HEK293 (cell line): ENCODE measurements at regions not wholly inside any gene's neighbourhood (a gene's known extent, or its start where the extent isn't known, plus 50 kb on each side); places are given as distances from the start of the nearest gene placed in this dataset.

Source experiments
- CTCF ChIA-PET: fragments of 350-600 bp; formaldehyde crosslinking; extraction: SDS; loops from one replicate; lab custom pipeline; 2021; ENCODE audit warnings: antibody characterized with exemption; lab: Yijun Ruan, JAX
- POLR2A ChIA-PET: fragments of 300-600 bp; formaldehyde crosslinking; extraction: SDS; loops from one replicate; lab custom pipeline; 2020; ENCODE audit warnings: antibody characterized with exemption, inconsistent platforms; lab: Yijun Ruan, JAX
- H3K27ac ChIP-seq: fragments of 200-500 bp; sonication (Bioruptor generic); 2 replicates; pipeline ENCODE4 v1.5.1; 2014; ENCODE audit warnings: low read depth, low read length, control low read depth, inconsistent platforms; ENCODE audit errors: extremely low read depth
- H3K36me3 ChIP-seq, 2 experiments: fragments of 200-500 bp in 1 of 2; sonication (Bioruptor generic) in 1 of 2; 1 replicate in 1 of 2; 2 replicates in 1 of 2; pipeline ENCODE4 v1.5.1; 2014 to 2017; ENCODE audit warnings: inconsistent platforms in 2 of 2, low read length in 2 of 2; ENCODE audit not compliant: control insufficient read depth in 2 of 2, insufficient read depth in 1 of 2
- H3K4me1 ChIP-seq: fragments of 200-500 bp; sonication (Bioruptor generic); 2 replicates; pipeline ENCODE4 v1.5.1; 2014; ENCODE audit warnings: mild to moderate bottlenecking, low read length, inconsistent platforms; ENCODE audit not compliant: control insufficient read depth, insufficient read depth
- H3K4me3 ChIP-seq: 2 replicates; pipeline ENCODE4 v1.5.1; 2011; ENCODE audit warnings: low read depth, mild to moderate bottlenecking, control low read depth, low read length, moderate library complexity
- H3K9me3 ChIP-seq: fragments of 200-500 bp; sonication (Bioruptor generic); 2 replicates; pipeline ENCODE4 v1.5.1; 2014; ENCODE audit warnings: low read depth, low read length, inconsistent platforms; ENCODE audit not compliant: control insufficient read depth, insufficient read depth
- KLF10 ChIP-seq: fragments of 450-650 bp; IDR thresholded peaks from 2 replicates; pipeline ENCODE4 v1.5.1; 2018; ENCODE audit warnings: missing biosample characterization, mild to moderate bottlenecking, missing genetic modification characterization
- PRDM4 ChIP-seq: fragments of 450-650 bp; formaldehyde crosslinking; IDR thresholded peaks from 2 replicates; pipeline ENCODE4 v1.5.1; 2017; ENCODE audit warnings: missing biosample characterization, missing genetic modification characterization
- YY2 ChIP-seq: fragments of 450-650 bp; formaldehyde crosslinking; IDR thresholded peaks from 2 replicates; pipeline ENCODE4 v1.5.1; 2016; ENCODE audit warnings: missing biosample characterization, missing genetic modification characterization
- ZBTB10 ChIP-seq: fragments of 450-650 bp; formaldehyde crosslinking; IDR thresholded peaks from 2 replicates; pipeline ENCODE4 v1.5.1; 2016; ENCODE audit warnings: missing biosample characterization, missing genetic modification characterization
- ZBTB17 ChIP-seq: fragments of 450-650 bp; formaldehyde crosslinking; IDR thresholded peaks from 2 replicates; pipeline ENCODE4 v1.5.1; 2016; ENCODE audit warnings: missing biosample characterization, missing genetic modification characterization
- ZNF10 ChIP-seq: fragments of 450-650 bp; formaldehyde crosslinking; IDR thresholded peaks from 2 replicates; pipeline ENCODE4 v1.5.1; 2017; ENCODE audit warnings: missing biosample characterization, missing genetic modification characterization
- ZNF133 ChIP-seq: fragments of 450-650 bp; formaldehyde crosslinking; IDR thresholded peaks from 2 replicates; pipeline ENCODE4 v1.5.1; 2016; ENCODE audit warnings: missing biosample characterization, missing genetic modification characterization
- ZNF239 ChIP-seq: fragments of 450-650 bp; formaldehyde crosslinking; IDR thresholded peaks from 2 replicates; pipeline ENCODE4 v1.5.1; 2016; ENCODE audit warnings: missing biosample characterization, missing genetic modification characterization
- ZNF48 ChIP-seq: fragments of 450-650 bp; formaldehyde crosslinking; IDR thresholded peaks from 2 replicates; pipeline ENCODE4 v1.5.1; 2016; ENCODE audit warnings: missing biosample characterization, missing genetic modification characterization
- ZNF510 ChIP-seq: fragments of 450-650 bp; formaldehyde crosslinking; IDR thresholded peaks from 2 replicates; pipeline ENCODE4 v1.5.1; 2018; ENCODE audit warnings: mild to moderate bottlenecking, missing genetic modification characterization, missing biosample characterization; ENCODE audit not compliant: insufficient replicate concordance
- ZNF549 ChIP-seq: fragments of 450-650 bp; IDR thresholded peaks from 2 replicates; pipeline ENCODE4 v1.5.1; 2018; ENCODE audit warnings: missing biosample characterization, missing genetic modification characterization, mild to moderate bottlenecking, inconsistent platforms, moderate library complexity
- ZNF555 ChIP-seq: fragments of 450-650 bp; formaldehyde crosslinking; conservative IDR thresholded peaks from 2 replicates; pipeline ENCODE4 v1.5.1; 2017; ENCODE audit warnings: missing biosample characterization, mild to moderate bottlenecking, missing genetic modification characterization, inconsistent platforms
- ZNF600 ChIP-seq: fragments of 450-650 bp; formaldehyde crosslinking; IDR thresholded peaks from 2 replicates; pipeline ENCODE4 v1.5.1; 2016; ENCODE audit warnings: missing biosample characterization, missing genetic modification characterization
- ZNF654 ChIP-seq: fragments of 450-650 bp; formaldehyde crosslinking; IDR thresholded peaks from 2 replicates; pipeline ENCODE4 v1.5.1; 2016; ENCODE audit warnings: low read depth, missing biosample characterization, missing genetic modification characterization
- ZNF658 ChIP-seq: fragments of 450-650 bp; formaldehyde crosslinking; IDR thresholded peaks from 2 replicates; pipeline ENCODE4; 2016; ENCODE audit warnings: missing biosample characterization, missing genetic modification characterization
- ZSCAN30 ChIP-seq: fragments of 450-650 bp; IDR thresholded peaks from 2 replicates; pipeline ENCODE4 v1.5.1; 2018; ENCODE audit warnings: missing biosample characterization, mild to moderate bottlenecking, missing genetic modification characterization, moderate library complexity
- TF ChIP-seq, protein P1 (sequence below): fragments of 450-650 bp; formaldehyde crosslinking; IDR thresholded peaks from 2 replicates; pipeline ENCODE4 v1.5.1; 2016; ENCODE audit warnings: missing biosample characterization, missing genetic modification characterization, borderline replicate concordance
- TF ChIP-seq, protein P2 (sequence below): fragments of 450-650 bp; formaldehyde crosslinking; IDR thresholded peaks from 2 replicates; pipeline ENCODE4 v1.5.1; 2016; ENCODE audit warnings: missing biosample characterization, missing genetic modification characterization

GRCh38 chr9:117551171-117551570, 136.3 kb upstream of the ASTN2 start (continued):
- TF ChIP-seq, protein P1, sequence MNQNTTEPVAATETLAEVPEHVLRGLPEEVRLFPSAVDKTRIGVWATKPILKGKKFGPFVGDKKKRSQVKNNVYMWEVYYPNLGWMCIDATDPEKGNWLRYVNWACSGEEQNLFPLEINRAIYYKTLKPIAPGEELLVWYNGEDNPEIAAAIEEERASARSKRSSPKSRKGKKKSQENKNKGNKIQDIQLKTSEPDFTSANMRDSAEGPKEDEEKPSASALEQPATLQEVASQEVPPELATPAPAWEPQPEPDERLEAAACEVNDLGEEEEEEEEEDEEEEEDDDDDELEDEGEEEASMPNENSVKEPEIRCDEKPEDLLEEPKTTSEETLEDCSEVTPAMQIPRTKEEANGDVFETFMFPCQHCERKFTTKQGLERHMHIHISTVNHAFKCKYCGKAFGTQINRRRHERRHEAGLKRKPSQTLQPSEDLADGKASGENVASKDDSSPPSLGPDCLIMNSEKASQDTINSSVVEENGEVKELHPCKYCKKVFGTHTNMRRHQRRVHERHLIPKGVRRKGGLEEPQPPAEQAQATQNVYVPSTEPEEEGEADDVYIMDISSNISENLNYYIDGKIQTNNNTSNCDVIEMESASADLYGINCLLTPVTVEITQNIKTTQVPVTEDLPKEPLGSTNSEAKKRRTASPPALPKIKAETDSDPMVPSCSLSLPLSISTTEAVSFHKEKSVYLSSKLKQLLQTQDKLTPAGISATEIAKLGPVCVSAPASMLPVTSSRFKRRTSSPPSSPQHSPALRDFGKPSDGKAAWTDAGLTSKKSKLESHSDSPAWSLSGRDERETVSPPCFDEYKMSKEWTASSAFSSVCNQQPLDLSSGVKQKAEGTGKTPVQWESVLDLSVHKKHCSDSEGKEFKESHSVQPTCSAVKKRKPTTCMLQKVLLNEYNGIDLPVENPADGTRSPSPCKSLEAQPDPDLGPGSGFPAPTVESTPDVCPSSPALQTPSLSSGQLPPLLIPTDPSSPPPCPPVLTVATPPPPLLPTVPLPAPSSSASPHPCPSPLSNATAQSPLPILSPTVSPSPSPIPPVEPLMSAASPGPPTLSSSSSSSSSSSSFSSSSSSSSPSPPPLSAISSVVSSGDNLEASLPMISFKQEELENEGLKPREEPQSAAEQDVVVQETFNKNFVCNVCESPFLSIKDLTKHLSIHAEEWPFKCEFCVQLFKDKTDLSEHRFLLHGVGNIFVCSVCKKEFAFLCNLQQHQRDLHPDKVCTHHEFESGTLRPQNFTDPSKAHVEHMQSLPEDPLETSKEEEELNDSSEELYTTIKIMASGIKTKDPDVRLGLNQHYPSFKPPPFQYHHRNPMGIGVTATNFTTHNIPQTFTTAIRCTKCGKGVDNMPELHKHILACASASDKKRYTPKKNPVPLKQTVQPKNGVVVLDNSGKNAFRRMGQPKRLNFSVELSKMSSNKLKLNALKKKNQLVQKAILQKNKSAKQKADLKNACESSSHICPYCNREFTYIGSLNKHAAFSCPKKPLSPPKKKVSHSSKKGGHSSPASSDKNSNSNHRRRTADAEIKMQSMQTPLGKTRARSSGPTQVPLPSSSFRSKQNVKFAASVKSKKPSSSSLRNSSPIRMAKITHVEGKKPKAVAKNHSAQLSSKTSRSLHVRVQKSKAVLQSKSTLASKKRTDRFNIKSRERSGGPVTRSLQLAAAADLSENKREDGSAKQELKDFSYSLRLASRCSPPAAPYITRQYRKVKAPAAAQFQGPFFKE (tag by site-specific recombination) = no peak
- TF ChIP-seq ZBTB10 (tag by site-specific recombination) (no peak), ZBTB17 (tag by site-specific recombination) (no peak)

DNA sequence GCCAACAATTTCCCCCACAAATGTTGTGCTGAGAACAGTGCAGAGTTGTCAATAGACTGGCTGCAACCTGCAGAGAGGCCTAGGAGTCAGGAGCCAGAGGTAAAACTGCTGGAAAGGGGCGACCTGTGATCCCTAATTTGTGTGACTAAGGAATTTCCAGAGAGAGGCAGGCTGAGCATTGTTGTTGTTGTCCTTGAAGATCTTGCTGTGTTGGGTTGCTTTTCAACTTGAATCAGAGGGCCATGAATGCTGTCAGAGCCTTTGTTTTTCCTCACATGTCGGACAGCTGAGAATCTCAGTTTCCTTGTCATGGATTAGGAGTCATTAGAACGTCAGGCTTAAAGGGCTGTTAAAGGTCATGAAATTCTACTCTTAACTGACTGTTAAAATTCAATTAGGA, 134.6 kb upstream of the ASTN2 start:
- H3K36me3 ChIP-seq = no peaks in the 10 kb centered on the region
- TF ChIP-seq PRDM4 (tag by site-specific recombination) (no peak), ZNF510 (no peak), ZNF658 (no peak), ZNF48 (tag by site-specific recombination) (no peak), KLF10 (tag by site-specific recombination) (no peak)
- TF ChIP-seq, protein P2, sequence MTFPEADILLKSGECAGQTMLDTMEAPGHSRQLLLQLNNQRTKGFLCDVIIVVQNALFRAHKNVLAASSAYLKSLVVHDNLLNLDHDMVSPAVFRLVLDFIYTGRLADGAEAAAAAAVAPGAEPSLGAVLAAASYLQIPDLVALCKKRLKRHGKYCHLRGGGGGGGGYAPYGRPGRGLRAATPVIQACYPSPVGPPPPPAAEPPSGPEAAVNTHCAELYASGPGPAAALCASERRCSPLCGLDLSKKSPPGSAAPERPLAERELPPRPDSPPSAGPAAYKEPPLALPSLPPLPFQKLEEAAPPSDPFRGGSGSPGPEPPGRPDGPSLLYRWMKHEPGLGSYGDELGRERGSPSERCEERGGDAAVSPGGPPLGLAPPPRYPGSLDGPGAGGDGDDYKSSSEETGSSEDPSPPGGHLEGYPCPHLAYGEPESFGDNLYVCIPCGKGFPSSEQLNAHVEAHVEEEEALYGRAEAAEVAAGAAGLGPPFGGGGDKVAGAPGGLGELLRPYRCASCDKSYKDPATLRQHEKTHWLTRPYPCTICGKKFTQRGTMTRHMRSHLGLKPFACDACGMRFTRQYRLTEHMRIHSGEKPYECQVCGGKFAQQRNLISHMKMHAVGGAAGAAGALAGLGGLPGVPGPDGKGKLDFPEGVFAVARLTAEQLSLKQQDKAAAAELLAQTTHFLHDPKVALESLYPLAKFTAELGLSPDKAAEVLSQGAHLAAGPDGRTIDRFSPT = no peak
- no peaks in the 10 kb centered on the region for H3K9me3 ChIP-seq
- ChIA-PET CTCF (no interaction called here), POLR2A (no interaction called here)
- no peak overlapping the region for H3K4me3 ChIP-seq
- H3K27ac ChIP-seq = no peak overlapping the region
- H3K4me1 ChIP-seq = no peaks in the 10 kb centered on the region

DNA sequence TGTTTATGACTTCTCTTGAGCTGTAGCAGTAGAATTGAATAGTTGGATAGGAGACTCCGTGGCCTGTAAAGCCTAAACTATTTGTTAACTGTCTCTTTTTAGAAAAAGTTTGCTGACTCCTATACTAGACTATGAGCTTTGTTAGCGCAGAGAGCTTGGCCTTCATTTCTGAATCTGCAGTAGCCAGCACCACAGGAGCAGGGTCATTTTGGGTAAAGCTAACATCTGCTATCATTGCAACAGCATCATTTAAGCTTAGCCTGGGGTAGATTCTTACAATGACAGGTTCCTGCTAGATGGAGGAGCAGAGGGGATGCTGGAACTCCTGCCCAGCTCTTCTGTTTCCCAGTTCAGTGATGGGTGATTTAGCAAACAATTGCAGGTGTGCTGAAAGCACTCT, 133.7 kb upstream of the ASTN2 start:
- ChIA-PET POLR2A (no interaction called here), CTCF (interaction anchor here (3.1 kb wide), 1 partner anchor 9 kb away, joined by 16 read pairs; no protein-coding TSS in a partner anchor)
- H3K36me3 ChIP-seq = no peaks in the 10 kb centered on the region
- H3K27ac ChIP-seq = no peak overlapping the region
- no peak overlapping the region for H3K4me3 ChIP-seq
- no peaks in the 10 kb centered on the region for H3K4me1 ChIP-seq
- no peaks in the 10 kb centered on the region for H3K9me3 ChIP-seq
- no peak for TF ChIP-seq ZNF133
- TF ChIP-seq YY2 (tag by site-specific recombination) = no peak
- TF ChIP-seq ZNF600 (tag by site-specific recombination) = no peak
- TF ChIP-seq ZNF239 (tag by site-specific recombination) = no peak
- no peak for TF ChIP-seq ZNF654 (tag by site-specific recombination)
- TF ChIP-seq, protein P2 = no peak
- TF ChIP-seq ZNF555 (tag by site-specific recombination) = no peak
- TF ChIP-seq ZNF10 (tag by site-specific recombination) = no peak
- TF ChIP-seq ZSCAN30 = no peak
- TF ChIP-seq ZNF549 = no peak
